RPMI7951 (cell line): ENCODE measurements at regions not wholly inside any gene's neighbourhood (a gene's known extent, or its start where the extent isn't known, plus 50 kb on each side); places are given as distances from the start of the nearest gene placed in this dataset.

Experiments
- DNase-seq: peaks from one replicate; pipeline ENCODE4 v3.0.0-alpha.2; 2012; ENCODE audit warnings: low read depth

DNA sequence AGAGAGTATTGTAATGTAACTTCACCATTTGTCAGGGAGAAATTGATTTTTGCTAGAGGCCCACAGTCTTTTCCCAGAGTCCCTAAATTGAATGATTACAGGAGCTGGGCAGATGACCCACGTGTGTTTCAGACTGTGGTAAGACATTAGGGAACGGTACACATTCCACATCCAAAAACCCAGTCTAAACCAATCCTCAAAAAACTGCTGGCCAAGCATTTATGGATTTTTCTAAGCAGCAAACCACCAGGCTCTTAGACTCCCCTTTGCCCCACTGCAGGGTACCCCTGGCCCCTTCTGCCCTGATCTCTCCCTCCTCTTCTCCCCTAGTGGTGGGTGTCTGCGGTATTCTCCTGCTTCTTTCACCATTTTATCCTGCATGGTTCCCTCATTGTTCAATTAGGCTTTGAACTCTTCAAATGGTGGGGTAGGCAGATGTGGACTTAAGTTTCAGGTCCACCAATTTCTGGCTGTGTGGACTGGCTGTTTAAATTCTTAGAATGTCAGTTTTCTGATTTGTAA lies 135.5 kb upstream of the SORCS3 start:
- DNase-seq, result no peak

DNA sequence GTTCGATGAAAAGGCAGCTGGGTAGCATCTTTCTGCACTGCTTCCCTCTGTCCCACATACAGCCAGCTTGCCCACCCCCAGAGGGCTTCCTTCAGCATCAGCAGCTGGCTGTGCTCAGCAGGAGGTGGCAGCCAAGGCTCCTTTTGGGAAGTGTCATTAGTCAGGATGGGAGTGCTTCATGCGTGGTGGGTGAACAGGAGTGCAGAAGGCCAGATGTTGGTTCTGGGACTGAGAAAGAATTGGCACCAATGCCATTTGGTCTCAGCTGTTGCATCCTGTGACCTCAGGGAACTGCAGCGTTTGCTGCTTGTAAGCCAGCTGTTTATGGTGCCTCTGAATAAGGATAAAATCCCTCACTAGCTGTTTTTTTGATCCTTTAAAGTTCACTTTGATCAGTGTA lies 131.1 kb upstream of the SORCS3 start:
- DNase-seq, result no peak

DNA sequence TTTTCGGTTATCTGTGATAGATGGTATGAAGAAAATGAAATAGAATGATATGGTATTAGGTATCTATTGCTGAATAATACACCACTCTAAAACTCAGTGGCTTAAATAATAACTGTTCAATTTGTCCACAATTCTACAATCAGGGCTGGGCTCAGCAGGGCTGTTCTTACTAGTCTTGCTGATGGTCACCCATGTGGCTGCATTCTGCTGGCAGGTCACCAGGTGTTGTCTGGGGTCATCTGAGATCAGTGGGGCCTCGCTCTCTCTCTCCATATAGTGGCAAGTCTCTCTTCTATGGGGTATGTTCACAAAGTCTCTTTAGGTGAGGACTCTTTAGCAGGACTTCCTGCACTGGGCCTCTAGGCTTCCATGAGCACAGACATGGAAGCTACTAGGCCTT lies 130.4 kb upstream of the SORCS3 start:
- DNase-seq, result no peak

DNA sequence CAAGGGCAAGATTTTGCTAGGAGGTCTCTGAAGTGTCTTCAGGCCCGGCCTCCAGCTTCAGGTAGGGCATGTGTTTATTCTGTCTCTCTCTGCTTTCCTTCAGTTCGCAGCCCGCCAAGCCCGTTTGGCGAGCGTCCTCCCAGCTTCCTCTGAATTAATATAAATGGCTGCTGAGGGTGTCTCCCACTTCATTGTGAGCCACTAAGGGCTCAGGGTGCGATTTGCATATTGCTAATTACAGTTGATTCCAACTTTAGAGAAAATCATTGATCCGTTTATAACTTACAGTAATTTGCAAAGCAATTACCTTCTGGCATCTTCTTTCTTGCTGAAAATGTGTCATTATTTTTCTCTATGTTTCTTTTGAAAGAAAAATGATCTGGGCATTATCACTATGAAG lies 128.3 kb upstream of the SORCS3 start:
- no peak for DNase-seq

DNA sequence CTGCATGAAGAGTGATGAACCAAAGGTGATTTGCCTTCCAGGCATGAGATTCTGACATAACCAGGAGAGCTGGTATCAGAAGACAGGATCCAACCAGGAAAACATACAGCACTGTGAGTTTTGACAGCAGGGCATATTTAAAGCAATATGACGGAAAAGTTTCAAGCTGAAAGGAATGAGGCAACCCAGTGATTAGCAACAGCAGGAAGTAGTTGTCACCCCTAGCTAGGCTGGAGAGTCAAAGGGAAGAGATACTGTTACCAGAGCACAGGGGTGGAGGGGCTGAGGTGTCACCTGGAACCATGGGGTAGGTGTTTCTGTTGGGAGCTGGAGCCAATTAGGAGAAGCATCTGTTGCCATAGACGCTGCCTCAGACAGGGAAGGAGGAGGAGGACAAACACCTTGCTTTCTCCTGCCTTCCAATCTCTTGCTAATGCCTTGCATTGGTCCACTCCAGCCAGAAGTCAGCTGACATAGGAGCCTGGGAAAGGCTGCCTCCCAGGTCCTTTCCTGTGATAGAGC lies 125.4 kb upstream of the SORCS3 start:
- DNase-seq, result no peak

DNA sequence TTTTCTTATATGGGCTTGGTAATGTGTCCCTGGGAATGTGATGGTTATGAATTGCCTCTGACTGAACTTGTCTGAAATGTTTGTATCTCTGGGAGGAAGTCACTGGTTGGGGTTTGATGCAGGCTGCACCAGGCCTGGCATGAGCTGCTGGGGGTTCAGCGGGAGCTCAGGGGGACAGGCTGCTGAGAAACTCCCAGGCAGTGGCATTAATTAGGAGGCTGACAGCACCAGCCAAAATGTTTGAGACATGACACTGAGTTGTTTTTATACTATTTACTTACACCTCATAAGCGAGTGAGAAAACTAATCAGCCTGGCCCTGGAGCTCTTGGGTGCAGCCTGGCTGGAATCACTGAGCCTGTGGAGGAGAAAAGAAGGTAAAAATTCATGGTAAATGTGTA lies 124.1 kb upstream of the SORCS3 start:
- DNase-seq, result no peak

DNA sequence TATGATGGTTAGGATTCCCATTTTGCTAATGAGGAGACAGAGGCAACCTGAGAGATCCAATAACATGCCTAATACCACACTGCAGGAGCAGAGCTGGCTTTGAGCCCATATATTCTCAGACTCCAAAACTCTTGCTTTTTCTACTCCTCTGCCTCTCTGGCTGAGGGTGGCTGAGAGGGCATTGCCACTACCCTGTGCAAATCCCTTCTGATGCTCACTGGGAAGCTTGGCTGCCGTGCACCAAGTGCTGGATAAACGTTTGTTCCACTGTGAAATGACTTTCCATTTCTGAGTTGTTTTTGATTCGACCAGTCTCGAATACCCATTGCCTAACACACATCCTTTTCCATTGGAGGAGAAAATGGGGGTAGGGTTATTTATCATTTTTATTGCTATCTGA lies 123.1 kb upstream of the SORCS3 start:
- DNase-seq, result no peak

DNA sequence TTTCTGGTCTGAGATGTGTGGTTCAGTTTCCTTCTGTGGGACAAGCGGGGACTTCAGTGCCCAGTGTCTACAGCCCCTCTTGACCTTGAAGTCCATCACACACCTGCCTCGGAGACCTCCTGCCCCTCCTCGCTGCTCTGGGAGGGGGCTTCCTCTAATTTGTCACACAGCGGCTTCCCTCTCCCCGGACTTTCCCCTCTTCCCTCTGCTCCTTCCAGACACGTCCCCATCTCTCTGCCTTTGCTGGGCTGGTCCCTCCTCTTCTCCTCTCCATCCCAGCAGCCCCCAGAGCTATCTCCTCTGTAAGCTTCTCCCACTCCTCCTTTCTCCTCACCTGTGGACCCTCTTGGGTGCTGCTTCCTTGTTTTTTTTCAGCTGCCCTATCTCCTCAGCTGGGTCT lies 122.2 kb upstream of the SORCS3 start:
- DNase-seq, result no peak

DNA sequence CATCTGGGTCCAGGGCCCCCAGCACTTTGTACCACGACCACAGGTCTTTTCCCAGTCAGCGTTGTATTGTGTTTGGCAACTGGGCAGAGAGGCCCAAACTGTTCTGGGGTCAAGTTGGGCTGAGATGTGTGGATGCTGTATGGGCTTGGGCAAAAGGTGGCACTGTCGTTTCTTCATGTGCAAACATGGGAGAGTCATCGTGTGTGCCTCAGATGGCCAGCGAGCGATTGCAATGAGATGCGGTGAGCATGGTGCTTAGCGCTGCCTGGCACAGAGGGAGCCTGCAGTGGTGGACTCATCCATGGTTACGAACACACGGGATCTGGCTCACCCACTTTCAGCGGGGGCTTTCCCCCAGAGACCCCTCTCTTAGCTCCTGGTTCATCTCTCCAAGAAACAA lies 120.4 kb upstream of the SORCS3 start:
- no peak for DNase-seq

DNA sequence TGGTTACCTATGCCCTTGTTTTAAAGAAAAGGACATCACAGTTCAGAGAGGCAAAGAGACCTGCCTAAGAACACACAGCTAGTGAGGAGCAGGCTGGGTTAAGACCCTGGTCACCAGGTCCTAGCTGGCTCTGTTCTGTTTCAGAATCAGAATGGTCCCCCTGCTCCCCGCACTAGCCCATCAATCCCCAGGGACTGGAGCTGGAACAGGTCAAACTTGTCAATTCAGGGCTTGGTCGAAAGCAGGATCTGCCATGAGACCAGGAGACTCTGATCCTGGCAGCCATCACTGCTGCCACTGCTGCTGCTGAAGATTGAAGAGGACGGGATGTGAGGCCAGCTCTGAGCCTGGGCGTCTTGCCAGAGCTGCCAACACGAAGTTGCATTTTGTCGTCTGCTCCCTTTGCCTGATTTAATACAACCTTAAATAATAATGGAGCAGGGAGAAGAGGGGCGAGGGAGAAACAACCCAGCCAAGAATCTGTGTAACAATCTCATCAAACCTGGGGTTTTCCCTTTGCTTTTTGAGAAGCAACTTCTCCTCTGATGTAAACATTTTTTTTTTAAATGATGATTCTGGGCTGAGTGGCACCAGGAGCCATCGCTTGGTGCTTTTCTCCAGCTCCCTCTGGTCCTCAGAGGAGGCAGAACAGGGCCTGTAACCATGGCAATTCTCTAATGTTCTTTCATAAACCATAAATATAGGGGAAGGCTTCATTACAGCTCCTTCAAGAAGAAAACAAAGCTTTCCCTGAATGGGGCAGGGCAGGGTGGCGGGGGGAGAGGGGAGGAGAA lies 119.0 kb upstream of the SORCS3 start:
- peak; percentile 20 for DNase-seq

DNA sequence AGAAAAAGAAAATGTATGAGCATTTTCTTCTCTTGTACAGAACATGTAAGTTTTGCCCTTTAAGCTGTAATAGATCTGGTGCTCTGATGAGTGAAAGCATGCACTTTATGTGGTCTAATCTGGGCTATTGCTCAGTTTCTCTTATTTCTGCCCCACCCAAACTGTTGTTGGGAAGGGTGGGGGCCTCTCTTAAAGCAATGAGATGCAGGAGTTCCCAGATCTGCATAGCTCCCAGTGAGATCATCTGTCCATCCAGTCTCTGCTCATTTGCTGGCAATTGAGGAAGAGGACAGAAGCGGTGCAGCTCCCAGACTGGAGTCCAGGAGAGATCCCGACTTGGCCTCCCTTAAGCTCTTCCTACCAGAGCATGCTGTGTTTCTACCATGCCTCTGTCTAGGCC lies 114.9 kb upstream of the SORCS3 start:
- no peak for DNase-seq

DNA sequence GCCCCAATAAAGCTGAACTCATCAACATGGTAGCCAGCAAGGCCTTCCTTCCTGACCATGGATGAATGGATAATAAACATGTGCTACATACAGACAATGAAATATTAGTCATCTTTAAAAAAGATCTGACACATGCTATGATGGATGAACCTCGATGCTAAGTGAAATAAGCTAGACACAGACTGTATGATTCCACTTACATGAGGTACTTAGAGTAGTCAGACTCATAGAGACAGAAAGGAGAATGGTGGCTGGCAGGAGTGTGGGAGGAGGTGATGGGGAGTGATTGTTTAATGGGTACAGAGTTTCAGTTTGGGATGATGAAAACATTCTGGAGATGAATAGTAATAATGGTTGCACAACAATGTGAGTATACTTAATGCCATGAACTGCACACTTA lies 114.1 kb upstream of the SORCS3 start:
- DNase-seq, result no peak

DNA sequence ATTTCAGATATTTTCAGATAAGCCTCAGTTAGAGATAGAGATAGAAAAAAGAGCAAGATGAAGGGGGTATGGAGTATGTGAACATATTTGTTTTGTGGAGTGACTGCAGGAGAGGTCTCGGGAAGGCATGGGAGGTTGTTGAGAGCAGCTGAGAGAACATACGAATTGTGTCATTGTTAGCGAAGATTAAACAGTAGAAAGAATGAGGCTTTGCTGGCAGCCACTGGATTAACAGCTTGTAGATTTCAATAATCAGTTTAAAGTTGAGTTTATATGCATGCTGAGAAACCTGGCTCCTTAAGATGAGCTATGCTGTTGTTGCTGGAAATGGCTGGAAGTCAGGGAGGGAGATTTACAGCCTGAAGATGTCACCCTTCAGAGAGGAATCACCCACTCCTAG lies 100.9 kb upstream of the SORCS3 start:
- DNase-seq, result no peak

DNA sequence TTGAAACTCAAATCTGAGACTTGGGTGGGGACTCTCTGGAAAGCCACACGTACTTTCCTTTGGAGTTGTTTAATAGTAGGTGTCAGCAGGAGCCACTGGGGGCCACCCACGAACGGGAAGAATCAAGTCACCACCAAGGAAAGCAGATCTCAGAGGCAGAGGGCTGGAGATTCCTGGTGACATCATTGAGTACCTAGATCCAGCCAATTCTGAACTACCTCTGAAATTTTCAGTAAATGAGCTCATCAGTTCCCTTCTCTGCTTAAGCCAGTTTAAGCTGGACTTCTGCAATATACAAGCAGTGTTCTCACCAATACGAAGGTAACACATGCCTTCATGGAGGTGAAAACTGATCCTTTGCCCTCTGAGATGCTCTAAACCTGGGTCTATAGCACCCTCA lies 99.3 kb upstream of the SORCS3 start:
- no peak for DNase-seq

DNA sequence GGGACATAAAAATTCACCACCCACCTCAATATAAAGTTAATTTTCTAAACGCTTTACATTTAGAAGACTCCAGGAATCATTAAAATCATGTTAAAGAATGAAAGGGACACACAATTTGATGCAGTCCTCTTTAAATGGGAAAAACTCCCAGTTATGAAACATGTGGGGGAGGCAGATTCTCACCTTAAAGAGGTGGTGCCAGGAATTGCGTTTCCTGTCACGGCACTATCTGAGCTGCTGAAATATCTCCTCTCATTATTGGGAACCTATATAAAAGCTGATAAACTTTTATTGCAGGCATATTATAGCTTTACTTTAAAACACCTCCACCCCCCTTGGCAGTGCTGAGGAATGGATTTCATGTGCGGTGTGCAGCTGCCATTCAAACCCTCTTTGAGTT lies 94.8 kb upstream of the SORCS3 start:
- DNase-seq, result no peak

DNA sequence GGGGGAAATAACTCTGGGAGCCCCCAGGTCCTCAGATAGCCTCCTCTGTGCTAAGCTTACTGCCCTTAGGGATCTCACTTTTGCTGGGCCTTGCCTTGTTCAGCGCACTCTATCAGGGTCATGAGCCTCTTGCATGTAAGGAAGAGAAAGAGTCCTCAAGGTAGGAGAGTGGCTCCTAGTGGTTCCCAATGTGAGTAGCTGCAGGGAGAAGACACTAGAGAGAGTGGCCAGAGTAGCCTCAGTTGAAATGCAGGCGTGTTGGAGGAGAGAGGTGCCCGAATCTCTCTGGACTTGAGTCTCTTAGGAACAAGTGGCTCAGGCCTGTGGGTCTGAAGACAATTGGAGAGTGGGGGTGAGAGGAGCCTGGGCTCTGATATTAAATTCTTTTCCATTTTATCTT lies 94.3 kb upstream of the SORCS3 start:
- DNase-seq, result peak; percentile 6

DNA sequence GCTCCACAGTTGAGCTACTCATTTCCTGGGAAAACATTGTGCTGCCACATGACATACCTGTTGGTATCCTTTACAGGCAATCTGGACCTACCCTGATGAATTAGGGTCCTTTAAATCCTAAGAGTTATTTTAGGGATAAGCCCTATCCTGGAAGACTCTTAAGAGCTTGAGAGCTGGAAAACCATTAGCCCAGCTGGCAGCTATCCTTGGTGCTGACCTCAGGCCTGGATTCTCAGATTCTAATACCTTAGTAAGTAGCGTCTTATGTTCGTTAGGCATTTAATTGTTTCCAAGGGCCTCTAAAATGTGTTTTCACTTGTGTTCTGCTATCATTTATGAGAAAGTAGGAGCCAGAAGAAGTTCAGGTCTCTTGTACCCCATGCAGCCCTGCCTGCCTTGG lies 93.0 kb upstream of the SORCS3 start:
- DNase-seq, result peak; percentile 31

DNA sequence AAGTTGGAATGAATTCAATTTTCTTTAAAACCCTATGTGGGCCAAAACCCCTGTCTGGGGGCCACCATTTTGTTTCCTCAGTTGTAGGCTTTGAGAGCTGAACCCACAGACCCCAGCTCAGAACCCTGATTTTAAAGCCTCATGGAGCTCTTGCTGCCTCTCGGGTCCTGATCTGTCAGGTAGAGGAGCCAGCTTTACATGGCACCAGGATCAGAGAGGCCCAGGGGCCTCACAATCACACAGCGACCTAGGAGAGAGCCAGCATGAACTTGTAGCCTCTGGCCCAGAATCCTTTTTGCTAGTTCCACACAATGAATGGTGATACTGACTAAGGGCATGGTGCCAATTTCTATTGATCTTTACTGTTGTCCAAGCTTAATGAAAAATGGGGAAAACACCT lies 84.3 kb upstream of the SORCS3 start:
- no peak for DNase-seq

DNA sequence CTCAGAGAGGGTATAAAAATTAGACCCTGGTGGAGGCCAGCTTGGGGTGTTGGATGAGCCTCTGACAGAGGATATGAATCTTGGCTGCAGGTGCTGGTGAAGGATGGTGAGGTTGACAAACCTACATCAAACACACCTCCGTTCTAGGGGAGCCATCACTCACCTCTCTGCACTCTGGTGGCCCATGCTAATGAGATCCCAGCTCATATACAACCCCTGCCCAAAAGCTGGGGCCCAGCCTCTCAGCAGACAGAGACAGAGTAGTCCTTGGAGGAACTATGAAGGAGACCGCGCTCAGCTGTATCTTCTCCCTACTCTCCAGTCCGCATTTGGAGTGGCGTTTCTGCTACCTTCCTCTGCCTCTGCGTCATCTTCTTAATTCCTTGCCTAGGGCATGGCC lies 83.1 kb upstream of the SORCS3 start:
- no peak for DNase-seq

DNA sequence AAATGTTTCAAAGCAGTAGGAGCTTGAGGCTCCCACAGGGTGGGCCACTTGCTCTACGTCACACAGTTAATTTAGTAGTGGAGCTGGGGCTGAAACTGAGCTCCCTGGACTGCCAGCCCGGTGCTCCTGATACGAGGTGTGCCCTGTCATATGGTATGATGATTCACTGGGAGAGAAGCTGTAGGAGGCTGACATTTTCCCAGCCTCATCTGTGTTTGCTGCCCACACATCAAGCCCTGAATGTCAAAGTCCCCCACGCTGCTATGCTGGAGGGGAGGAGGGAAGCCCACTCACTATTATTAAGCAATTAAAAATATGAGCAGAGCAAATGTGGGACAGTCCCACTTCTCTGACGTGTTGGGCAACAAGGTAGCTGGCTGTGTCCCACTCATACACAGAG lies 81.2 kb upstream of the SORCS3 start:
- DNase-seq, result no peak

DNA sequence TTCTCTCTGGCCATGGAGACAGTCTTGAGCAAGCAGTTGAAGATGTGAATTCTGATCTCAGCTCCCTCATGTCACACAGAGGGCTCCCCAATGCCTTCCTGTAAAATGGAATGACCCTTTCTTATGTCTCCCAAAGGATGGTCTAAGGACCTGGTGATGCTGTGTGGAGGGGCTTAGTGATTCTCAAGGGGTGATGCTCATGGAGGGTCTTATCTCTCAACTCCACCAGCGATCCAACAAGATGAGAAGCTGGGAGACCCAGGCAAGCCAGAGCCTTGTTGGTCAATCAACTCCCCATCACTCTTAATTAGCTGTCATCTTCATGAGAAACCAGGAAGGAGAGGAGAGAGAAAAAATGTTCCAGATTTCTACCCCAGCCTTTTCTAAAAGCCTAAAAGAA lies 78.0 kb upstream of the SORCS3 start:
- DNase-seq, result no peak

DNA sequence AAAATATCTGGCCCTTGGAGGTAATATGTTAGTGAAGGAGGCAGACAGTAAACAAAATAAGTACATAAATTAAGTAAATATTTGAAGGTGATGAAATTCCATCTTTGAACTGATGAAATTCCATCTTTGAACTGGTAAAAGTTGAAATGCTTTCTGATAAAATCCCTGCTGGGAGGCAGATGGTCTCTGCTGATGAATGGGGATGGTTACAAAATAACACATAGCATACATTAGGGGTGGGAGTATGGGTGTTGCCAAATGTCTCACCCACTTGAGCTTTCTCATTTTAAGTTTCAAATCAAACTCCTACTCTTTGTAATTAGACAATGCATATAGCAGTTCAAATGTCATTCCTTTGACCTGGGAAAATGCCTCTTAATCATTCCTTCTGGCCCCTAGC lies 77.5 kb upstream of the SORCS3 start:
- DNase-seq, result no peak

DNA sequence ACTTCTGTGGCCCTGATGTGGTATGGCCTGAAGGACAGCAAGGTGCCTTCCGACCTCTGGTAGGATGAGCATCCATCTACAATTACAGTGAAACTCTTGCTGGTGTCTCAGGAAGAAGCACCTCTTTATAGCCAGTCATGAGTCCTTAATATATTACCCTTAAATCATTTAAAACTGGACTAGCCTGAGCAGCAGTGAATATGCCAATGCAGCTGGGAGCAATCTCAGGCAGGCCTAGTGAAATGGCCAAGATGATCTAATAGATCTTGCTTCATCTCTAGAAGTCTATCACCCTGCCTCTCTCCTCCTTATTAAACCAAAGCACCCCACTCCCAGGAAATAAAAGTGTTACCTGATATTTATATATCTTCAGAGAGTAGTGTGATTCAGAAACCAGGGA lies 66.7 kb upstream of the SORCS3 start:
- DNase-seq, result no peak

DNA sequence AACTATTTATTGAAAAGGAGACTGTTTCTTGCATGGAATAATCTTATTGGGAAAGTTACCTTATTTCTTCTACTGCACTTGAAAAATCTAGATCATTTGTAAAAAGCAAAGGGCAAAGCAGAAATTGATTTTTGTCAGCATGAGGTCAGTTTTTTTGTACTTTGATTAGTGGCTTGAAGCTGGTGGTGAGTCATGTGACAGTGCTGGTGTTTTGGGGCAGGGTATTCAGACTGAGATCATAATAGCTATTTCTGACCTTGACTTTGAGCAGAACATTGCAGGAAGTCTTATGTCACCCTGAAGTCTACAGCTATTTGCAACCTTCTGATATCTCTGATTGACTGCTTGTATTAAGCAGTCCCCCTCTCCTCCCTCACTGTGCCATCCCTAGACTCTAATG lies 66.3 kb upstream of the SORCS3 start:
- DNase-seq, result no peak
